ENCODE measurements at regions not wholly inside any gene's neighbourhood (a gene's known extent, or its start where the extent isn't known, plus 50 kb on each side); places are given as distances from the start of the nearest gene placed in this dataset.

DNA sequence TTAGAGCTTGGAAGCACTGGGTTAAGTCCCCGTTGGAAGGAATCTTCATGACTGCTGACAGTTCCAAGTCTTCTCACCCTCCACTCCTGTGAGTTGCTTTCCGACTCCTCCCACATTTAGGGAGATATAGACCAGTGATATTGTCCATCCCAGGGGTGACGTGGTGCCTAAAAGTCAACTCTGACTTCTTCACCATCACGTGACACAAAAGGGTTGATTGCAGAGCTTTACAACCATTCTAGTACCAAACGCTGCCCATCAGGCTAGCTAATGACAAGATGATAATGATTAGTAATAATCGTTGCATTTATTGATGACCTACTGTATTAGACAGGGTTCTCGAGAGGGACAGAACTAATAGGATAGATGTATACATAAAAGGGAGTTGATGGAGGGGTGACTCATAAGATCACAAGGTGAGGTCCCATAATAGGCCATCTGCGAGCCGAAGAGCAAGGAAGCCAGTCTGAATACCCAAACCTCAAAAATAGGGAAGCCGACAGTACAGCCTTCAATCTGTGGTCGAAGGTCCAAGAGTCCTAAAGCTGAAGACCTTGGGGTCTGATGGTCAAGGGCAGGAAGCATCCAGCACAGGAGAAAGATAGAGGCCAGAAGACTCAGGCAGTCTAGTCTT, 85.3 kb upstream of the CARD11 start:
- Histone ChIP-seq H3K4me1 (ENCODE audit: low read length) (no peaks in the 10 kb centered on the region), H3K27me3 (ENCODE audit: low read depth, low read length) (no peaks in the 10 kb centered on the region), H3K36me3 (replicated peaks; ENCODE audit: low read depth, low read length) (no peaks in the 10 kb centered on the region), H3K9ac (ENCODE audit: low read length) (no peak overlapping the region), H2AFZ (ENCODE audit: low read depth, low read length) (no peak overlapping the region), H3K79me2 (ENCODE audit: low read length) (no peaks in the 10 kb centered on the region), H3K9me3 (ENCODE audit: insufficient read depth, low read length) (no peaks in the 10 kb centered on the region), H3K4me2 (ENCODE audit: low read length) (no peak overlapping the region), H3K27ac (ENCODE audit: low read length) (no peak overlapping the region), H4K20me1 (ENCODE audit: insufficient read depth, low read length) (no peaks in the 10 kb centered on the region), H3K4me3 (ENCODE audit: low read length) (no peak overlapping the region)
- TF ChIP-seq, protein P1, sequence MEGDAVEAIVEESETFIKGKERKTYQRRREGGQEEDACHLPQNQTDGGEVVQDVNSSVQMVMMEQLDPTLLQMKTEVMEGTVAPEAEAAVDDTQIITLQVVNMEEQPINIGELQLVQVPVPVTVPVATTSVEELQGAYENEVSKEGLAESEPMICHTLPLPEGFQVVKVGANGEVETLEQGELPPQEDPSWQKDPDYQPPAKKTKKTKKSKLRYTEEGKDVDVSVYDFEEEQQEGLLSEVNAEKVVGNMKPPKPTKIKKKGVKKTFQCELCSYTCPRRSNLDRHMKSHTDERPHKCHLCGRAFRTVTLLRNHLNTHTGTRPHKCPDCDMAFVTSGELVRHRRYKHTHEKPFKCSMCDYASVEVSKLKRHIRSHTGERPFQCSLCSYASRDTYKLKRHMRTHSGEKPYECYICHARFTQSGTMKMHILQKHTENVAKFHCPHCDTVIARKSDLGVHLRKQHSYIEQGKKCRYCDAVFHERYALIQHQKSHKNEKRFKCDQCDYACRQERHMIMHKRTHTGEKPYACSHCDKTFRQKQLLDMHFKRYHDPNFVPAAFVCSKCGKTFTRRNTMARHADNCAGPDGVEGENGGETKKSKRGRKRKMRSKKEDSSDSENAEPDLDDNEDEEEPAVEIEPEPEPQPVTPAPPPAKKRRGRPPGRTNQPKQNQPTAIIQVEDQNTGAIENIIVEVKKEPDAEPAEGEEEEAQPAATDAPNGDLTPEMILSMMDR (IDR thresholded peaks at IDR 0.05; ENCODE audit: low read depth, low read length) = no peak
- no peak for TF ChIP-seq EZH2phosphoT487 (IDR thresholded peaks at IDR 0.05; ENCODE audit: low read depth)

DNA sequence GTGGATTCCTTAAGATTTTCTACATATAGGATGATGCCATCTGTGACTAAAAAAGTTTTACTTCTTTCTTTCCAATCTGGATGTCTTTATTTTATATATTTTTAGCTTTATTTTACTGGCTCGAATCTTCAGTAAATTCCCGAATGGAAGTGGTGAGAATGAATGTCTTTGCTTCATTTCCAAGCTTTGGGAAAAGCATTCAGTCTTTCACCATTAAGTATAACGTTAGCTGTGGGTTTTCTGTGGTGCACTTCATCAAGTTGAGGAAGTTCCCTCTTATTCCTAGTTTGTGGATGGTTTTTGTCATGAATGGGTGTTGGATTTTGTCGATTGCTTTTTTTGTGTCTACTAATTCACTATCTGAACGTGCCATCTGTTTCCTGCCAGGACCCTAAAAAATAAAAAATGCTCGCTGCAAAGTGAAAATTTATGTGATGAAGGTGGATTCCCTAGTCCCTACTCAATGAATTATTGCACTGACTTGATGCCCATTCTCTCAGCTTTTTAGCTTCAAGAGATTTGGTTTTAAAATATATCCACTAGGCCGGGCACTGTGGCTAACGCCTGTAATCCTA, 90.2 kb upstream of the CARD11 start:
- H3K36me3 ChIP-seq (replicated peaks; ENCODE audit: low read depth, low read length) = no peaks in the 10 kb centered on the region
- H4K20me1 ChIP-seq (ENCODE audit: insufficient read depth, low read length) = no peaks in the 10 kb centered on the region
- H3K4me1 ChIP-seq (ENCODE audit: low read length) = no peaks in the 10 kb centered on the region
- H3K9ac ChIP-seq (ENCODE audit: low read length) = no peak overlapping the region
- TF ChIP-seq EZH2phosphoT487 (IDR thresholded peaks at IDR 0.05; ENCODE audit: low read depth) = no peak
- TF ChIP-seq, protein P1 (IDR thresholded peaks at IDR 0.05; ENCODE audit: low read depth, low read length) = no peak
- H3K4me3 ChIP-seq (ENCODE audit: low read length) = no peak overlapping the region
- no peak overlapping the region for H3K27ac ChIP-seq (ENCODE audit: low read length)
- H3K9me3 ChIP-seq (ENCODE audit: insufficient read depth, low read length) = no peaks in the 10 kb centered on the region
- H3K79me2 ChIP-seq (ENCODE audit: low read length) = no peaks in the 10 kb centered on the region
- H3K4me2 ChIP-seq (ENCODE audit: low read length) = no peak overlapping the region
- H2AFZ ChIP-seq (ENCODE audit: low read depth, low read length) = no peak overlapping the region
- no peaks in the 10 kb centered on the region for H3K27me3 ChIP-seq (ENCODE audit: low read depth, low read length)

DNA sequence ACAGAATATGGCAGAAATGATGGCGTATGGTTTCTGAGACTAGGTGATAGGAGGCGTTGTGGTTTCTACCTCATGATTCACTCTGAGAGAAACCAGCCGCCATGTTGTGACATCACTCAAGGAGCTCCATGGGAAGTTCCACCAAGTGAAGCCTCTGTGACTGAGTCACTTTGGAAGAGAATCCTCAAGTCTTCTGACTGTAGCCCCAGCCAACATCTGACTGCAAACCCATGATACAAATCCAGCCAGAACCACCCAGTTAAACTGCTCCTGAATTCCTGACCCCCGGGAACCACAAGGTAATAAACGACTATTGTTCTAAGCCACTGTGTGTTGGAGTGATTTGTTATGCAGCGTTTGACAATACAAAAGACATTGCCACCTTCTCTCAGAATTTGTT, 91.1 kb upstream of the CARD11 start:
- Histone ChIP-seq H3K9ac (ENCODE audit: low read length) (no peak overlapping the region), H3K27ac (ENCODE audit: low read length) (no peak overlapping the region), H4K20me1 (ENCODE audit: insufficient read depth, low read length) (no peaks in the 10 kb centered on the region), H3K4me3 (ENCODE audit: low read length) (no peak overlapping the region), H3K27me3 (ENCODE audit: low read depth, low read length) (no peaks in the 10 kb centered on the region), H3K9me3 (ENCODE audit: insufficient read depth, low read length) (no peaks in the 10 kb centered on the region), H2AFZ (ENCODE audit: low read depth, low read length) (no peak overlapping the region), H3K36me3 (replicated peaks; ENCODE audit: low read depth, low read length) (no peaks in the 10 kb centered on the region), H3K79me2 (ENCODE audit: low read length) (no peaks in the 10 kb centered on the region), H3K4me2 (ENCODE audit: low read length) (no peak overlapping the region), H3K4me1 (ENCODE audit: low read length) (no peaks in the 10 kb centered on the region)
- TF ChIP-seq EZH2phosphoT487 (IDR thresholded peaks at IDR 0.05; ENCODE audit: low read depth) = no peak
- TF ChIP-seq, protein P1 (IDR thresholded peaks at IDR 0.05; ENCODE audit: low read depth, low read length) = no peak

DNA sequence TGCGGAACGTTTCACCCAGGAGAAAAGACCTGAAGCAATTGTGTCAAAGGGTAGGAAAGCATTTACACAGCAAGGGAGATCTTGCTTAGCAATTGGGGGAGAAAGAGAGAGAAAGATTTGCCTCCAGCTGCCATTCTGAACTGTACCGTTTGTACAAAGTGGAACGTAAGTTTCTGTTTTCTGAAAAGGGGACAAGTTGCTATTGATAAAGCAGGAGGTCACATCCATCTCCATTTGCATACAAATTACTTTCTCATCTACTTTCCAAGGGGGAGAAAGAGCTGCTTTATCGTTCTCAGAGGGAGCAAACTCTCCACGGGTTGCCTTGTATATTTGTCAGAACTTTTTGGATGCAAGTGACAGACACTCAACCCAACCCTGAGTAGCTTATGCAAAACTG, 92.0 kb upstream of the CARD11 start:
- no peaks in the 10 kb centered on the region for H3K79me2 ChIP-seq (ENCODE audit: low read length)

More for the DNA sequence above, 92.0 kb upstream of the CARD11 start:
- H3K9ac ChIP-seq (ENCODE audit: low read length) = no peak overlapping the region
- no peaks in the 10 kb centered on the region for H3K9me3 ChIP-seq (ENCODE audit: insufficient read depth, low read length)
- no peak overlapping the region for H3K4me3 ChIP-seq (ENCODE audit: low read length)
- H3K27ac ChIP-seq (ENCODE audit: low read length) = no peak overlapping the region
- H3K4me2 ChIP-seq (ENCODE audit: low read length) = no peak overlapping the region
- no peak overlapping the region for H2AFZ ChIP-seq (ENCODE audit: low read depth, low read length)
- H3K4me1 ChIP-seq (ENCODE audit: low read length) = no peaks in the 10 kb centered on the region
- no peak for TF ChIP-seq EZH2phosphoT487 (IDR thresholded peaks at IDR 0.05; ENCODE audit: low read depth)
- TF ChIP-seq, protein P1 (IDR thresholded peaks at IDR 0.05; ENCODE audit: low read depth, low read length) = no peak
- no peaks in the 10 kb centered on the region for H3K27me3 ChIP-seq (ENCODE audit: low read depth, low read length)
- no peaks in the 10 kb centered on the region for H3K36me3 ChIP-seq (replicated peaks; ENCODE audit: low read depth, low read length)
- H4K20me1 ChIP-seq (ENCODE audit: insufficient read depth, low read length) = no peaks in the 10 kb centered on the region
